ENCODE measurements at regions not wholly inside any gene's neighbourhood (a gene's known extent, or its start where the extent isn't known, plus 50 kb on each side); places are given as distances from the start of the nearest gene placed in this dataset.

DNA sequence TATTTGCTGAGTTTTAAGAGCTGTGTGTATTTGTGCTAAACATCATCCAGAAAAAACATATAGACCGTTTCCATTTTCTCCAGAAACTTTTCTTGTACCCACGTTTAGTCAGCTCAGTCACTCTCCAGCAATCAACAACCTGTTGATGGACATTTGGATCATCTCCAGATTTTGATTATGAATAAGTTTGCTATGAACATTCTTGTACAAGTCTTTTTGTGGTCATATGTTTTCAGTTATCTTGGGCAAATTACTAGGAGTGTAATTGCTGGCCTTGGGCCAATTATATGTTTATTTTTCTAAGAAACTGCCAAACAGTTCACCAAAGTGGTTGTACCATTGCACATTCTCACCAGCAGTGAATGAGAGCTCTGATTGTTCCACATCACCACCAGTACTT, 221.8 kb downstream of the CENPF start:
- no peak for DNase-seq

GRCh38 chr1:214826619-214827018, 223.6 kb downstream of the CENPF start:
- DNase-seq, result no peak

GRCh38 chr1:214827883-214828282, 224.9 kb downstream of the CENPF start:
- DNase-seq, result no peak

DNA sequence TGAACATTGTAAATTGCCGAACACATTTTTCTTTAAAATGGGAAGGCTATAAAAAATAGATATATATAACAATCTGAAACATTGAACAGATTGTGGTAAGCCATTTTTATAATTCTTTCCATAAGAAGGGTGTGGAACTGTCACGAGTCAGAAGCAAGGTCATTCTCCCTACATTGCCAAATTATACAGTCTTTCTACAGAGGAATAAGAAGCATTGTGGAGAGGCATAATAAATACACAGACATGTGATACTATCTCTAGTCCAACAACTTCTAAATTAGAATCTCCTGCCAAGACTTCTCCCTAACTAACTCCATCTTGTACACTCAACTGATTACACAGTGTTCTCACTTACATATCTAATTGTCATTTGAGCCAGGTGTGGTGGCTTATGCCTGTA, 227.9 kb downstream of the CENPF start:
- DNase-seq, result no peak

- no peak for DNase-seq
These were observed 229.0 kb downstream of the CENPF start for GRCh38 chr1:214831956-214832355.

- no peak for DNase-seq
These were observed 230.3 kb downstream of the CENPF start for GRCh38 chr1:214833178-214833756.

DNA sequence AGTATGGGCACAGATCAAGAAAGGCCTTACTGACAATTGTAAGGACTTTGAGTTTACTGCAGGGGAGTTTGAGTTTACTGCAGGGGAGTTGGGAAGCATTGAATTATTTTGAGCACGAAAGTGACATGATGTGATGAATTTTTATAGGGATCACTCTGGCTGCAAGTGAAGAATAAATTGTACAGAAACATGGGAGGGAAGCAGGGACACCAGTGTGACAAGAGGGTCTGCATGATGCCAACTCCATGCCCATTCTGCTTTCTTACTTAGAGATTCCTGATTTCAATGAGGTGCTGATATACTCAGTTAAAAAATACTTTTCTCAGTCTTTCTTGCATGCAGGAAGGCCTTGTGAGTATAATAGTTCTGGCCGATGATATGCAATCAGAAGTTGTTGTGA, 234.4 kb downstream of the CENPF start:
- DNase-seq, result no peak

- DNase-seq, result no peak
These were observed 235.4 kb downstream of the CENPF start for GRCh38 chr1:214838351-214838750.

DNA sequence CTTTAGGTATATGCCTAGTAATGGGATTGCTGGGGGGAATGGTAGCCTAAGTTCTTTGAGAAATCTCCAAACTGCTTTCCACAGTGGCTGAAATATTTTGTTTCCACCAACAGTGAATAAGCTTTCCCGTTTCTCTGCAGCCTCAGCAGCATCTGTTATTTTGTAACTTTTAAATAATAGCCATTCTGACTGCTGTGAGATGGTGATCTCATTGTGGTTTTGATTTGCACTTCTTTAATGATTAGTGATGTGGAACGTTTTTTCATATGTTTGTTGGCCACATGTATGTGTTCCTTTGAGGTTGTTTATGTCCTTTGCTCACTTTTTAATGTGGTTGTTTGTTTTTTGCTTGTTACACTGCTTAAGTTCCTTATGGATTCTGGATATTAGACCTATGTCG, 237.4 kb downstream of the CENPF start:
- DNase-seq, result no peak

- DNase-seq, result no peak
These were observed 239.7 kb upstream of the KCNK2 start for GRCh38 chr1:214842856-214843255.

- DNase-seq, result no peak
These were observed 239.3 kb upstream of the KCNK2 start for GRCh38 chr1:214843281-214843680.

DNA sequence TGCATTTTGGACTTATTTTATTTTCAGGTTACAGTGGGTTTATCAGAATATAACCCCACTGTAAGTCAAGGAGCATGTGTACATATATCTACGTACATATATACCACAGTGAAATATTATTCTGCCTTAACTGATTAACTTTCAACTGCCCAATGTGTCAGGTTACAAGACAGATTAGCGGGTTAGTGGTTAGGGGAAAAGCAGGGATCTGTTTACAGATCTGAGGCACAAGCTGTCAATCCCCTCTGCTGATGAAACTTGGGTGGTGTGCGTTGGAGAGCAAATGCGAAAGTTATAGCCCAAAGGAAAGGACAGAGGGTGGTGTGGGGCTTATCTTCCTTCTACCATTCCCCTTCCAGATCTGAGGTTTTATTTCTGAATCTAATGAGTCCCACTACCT, 238.2 kb upstream of the KCNK2 start:
- no peak for DNase-seq

DNA sequence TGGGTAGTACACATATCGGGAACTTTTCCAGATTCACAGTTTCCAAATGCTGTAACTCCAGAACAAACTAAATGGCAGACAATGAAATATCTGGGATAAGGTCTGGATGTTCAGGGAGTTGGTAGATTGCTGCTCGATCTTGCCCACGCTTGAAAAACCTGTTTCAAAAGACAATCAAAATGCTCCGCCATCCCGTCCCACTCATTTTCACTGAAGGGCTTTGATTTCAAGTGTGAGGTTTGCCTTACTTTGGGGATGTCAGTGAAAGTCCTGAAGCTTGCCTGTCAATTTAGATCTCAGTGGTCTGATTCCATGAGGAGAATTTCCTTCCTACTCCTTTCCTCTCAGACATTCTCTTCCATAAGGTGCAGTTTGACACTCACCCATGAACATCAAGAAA, 236.3 kb upstream of the KCNK2 start:
- DNase-seq, result no peak

DNA sequence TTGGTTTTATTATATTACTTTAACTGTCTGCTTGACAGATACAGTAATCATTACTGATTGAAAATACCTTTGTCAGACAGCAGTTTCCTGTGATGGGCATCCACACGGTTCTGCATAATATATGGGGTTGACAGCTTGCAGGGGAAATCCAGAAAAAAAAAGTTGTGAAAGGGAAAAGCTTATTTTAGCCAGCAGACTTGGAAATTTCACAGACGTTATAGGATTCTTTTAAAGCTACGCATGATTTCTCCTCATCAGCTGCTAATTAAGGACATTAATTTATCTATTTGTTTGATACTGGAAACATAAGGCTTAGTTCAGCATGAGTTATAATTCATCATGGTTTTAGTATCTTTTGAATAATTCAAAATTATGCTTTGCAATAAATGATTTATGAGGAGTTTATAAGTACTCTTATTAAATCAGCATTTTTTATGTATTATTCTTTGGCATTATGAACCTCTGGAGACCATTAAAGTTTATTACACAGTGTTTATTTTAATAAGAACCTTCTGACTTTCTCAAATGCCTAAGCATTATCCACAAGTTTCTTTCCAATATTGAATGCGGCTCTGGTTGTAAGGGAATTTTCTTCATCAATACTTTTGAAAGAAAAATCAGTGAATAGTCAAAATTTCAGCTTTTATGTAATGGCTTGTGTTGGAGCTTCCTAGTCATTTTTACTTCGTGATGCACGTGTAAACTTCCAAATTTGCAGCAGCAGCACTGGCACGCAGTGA, 235.3 kb upstream of the KCNK2 start:
- no peak for DNase-seq

- DNase-seq, result no peak
These were observed 234.4 kb upstream of the KCNK2 start for GRCh38 chr1:214848101-214848500.

DNA sequence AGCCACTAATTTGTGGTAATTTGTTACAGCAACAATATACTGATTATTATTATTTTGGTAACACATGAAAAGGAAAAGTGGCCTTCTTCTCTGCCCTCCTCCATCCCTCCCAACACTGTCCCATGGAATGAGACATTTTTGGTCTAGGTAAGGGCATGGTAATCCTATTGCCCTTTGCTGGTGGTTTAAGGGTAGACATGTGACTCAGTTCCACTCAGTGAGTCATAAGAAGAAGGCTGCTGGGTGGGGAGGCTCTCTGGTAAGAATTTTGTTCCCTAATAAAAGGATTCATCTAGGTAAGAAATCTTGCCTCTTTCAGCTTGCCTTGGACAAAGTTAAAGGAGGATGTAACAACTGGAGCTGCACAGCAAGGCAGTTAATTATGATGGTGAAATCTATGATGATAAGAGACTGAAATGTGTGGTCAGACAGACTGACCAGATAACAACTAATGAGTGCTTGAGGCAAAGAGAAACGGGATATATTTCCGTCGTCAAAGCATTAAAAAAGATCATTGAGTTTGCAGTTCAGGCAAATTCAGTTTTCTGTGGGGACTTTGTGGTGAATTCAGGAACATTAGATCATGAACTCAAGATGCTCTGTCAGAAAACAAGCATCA, 232.0 kb upstream of the KCNK2 start:
- no peak for DNase-seq

- no peak for DNase-seq
These were observed 229.2 kb upstream of the KCNK2 start for GRCh38 chr1:214853340-214853739.

- DNase-seq, result no peak
These were observed 228.2 kb upstream of the KCNK2 start for GRCh38 chr1:214854126-214854875.

DNA sequence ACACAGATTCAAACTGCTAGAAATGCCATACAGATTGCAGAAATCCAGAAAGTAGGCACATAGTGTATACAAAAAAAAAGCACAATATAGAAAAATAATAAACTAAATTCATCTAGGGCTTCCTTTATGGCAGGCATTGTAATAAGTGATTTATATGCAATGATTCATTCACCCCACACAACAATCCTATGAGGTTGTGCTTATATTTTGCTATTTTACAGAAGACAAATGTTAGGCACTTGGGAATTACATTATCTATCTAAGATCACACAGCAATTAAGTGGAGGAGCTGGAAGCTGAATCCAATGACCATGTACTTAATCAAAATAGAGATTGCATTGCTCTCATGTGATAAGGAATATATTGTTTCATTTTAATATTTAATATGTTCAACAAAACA, 225.7 kb upstream of the KCNK2 start:
- no peak for DNase-seq

DNA sequence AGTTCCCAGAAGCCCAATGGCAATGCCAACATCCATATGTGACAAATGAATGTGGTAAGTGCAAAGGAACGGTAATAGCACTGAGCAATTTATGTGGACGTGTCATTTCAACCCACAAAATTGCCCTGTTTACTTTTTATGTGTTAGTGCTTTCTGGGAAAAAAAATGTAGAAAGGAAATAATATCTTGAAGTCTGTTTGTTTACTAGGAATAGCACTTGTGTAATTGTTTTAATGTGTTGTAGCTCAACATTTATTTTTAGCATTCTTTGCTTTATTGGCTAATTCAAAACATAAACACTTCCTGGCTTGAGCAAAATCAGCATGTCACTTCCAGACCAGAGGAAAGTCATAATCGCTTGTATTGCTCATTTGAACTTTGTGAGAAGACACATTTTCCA, 224.8 kb upstream of the KCNK2 start:
- no peak for DNase-seq

DNA sequence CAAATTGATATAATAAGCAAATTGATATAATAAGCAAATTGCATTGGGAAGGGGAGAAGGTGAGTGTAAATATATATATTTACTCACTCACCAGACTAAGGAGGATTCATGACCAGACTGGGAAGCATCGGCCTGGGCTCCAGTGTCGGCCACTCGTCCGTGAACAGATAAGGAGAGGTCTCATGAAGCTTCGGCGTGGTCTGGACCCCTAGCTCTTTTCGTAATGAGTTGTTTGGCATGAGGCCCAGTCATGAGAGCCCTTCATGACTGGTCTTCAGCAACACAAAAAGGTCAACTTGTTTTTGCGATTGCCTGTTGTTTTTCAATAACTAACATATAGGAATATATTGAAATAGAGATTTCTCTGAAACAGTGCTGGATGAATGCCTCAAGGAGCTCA, 222.9 kb upstream of the KCNK2 start:
- no peak for DNase-seq

GRCh38 chr1:214861615-214862014, 220.9 kb upstream of the KCNK2 start:
- DNase-seq, result no peak

DNA sequence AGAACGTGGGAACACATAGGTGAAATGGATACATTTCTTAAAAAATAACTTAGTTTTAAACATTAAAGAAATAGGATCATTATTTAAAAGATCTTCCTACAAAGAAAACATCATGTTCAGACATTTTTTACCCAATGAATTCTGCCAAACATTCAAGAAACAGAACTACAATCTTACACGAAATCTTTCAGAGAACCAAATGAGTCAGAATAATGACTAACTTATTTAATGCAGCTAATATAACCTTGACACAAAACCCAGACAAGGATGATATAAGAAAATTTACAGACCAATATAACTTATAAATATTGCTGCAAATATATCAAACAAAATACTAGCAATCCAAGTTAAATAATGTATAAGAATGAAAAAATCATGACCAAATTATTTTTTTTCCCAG, 220.1 kb upstream of the KCNK2 start:
- no peak for DNase-seq
